Peyer's patch (tissue), 4 donors: ENCODE measurements at regions not wholly inside any gene's neighbourhood (a gene's known extent, or its start where the extent isn't known, plus 50 kb on each side); places are given as distances from the start of the nearest gene placed in this dataset.

Source experiments
- POLR2A ChIP-seq, 2 donors: fragments of 450-650 bp; IDR thresholded peaks; one replicate each; pipeline ENCODE4 v1.5.1; 2017; ENCODE audit warnings: antibody characterized with exemption in 2 of 2, mild to moderate bottlenecking in 2 of 2, moderate library complexity in 2 of 2
- TF ChIP-seq, protein P1 (sequence below), 6 experiments: fragments of 450-650 bp in 4 of 6; fragments of 200-600 bp in 2 of 6; sonication (generic) in 1 of 6; IDR thresholded peaks; one replicate each; pipeline ENCODE4 v1.5.1; 2017 to 2019; ENCODE audit warnings: antibody characterized with exemption in 6 of 6, mild to moderate bottlenecking in 3 of 6, moderate library complexity in 1 of 6

DNA sequence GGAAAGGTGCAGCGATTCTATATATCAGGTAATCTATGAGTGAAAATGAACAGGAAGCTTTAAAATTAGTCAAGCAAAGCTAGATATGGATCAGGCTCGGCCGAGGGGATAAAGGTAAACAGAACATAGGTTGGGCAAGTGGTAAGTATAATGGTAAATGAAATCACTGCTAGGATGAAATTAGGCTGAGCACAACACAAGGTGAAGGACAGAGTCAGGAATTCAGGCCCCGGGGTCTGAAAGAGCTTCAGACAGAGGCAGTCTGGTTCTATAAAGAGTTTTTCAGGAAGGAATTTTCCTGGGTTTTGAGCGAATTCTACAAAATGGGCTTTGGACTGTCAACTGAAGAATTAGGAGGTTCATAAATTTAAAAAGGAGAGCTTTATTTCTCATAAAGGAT is 513.2 kb upstream of the CDH2 start:
- TF ChIP-seq, protein P1, sequence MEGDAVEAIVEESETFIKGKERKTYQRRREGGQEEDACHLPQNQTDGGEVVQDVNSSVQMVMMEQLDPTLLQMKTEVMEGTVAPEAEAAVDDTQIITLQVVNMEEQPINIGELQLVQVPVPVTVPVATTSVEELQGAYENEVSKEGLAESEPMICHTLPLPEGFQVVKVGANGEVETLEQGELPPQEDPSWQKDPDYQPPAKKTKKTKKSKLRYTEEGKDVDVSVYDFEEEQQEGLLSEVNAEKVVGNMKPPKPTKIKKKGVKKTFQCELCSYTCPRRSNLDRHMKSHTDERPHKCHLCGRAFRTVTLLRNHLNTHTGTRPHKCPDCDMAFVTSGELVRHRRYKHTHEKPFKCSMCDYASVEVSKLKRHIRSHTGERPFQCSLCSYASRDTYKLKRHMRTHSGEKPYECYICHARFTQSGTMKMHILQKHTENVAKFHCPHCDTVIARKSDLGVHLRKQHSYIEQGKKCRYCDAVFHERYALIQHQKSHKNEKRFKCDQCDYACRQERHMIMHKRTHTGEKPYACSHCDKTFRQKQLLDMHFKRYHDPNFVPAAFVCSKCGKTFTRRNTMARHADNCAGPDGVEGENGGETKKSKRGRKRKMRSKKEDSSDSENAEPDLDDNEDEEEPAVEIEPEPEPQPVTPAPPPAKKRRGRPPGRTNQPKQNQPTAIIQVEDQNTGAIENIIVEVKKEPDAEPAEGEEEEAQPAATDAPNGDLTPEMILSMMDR (IDR thresholded peaks at IDR 0.05): no peak
- no peak for TF ChIP-seq POLR2A (IDR thresholded peaks at IDR 0.05)
